GM20000 (cell line): ENCODE measurements at regions not wholly inside any gene's neighbourhood (a gene's known extent, or its start where the extent isn't known, plus 50 kb on each side); places are given as distances from the start of the nearest gene placed in this dataset.

Experiments
- DNase-seq: peaks from one replicate; pipeline ENCODE4 v3.0.0; 2012; ENCODE audit warnings: low spot score
- TF ChIP-seq, protein P1 (sequence below): IDR thresholded peaks from 2 replicates; pipeline ENCODE4 v1.5.1; 2012; ENCODE audit warnings: mild to moderate bottlenecking, control low read depth; ENCODE audit errors: extremely low read depth, missing control alignments

DNA sequence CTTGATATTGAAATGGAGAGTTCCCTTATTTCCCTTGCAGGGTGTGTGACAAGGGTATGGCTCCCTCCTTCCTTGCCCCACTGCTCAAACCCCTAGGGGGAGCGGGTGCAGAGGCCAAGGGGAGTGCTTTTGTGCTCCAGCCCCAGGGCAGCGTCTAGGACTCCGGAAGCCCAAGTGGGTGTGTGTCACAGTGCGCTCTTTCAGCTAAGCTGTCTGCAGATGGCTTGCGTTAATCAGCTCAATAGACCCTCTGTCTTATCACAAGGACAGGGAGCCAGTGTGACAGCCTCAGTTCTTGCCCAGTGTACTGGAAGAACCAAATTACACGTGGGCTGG, 523.6 kb upstream of the LMCD1 start:
- DNase-seq, result no peak
- TF ChIP-seq, protein P1, sequence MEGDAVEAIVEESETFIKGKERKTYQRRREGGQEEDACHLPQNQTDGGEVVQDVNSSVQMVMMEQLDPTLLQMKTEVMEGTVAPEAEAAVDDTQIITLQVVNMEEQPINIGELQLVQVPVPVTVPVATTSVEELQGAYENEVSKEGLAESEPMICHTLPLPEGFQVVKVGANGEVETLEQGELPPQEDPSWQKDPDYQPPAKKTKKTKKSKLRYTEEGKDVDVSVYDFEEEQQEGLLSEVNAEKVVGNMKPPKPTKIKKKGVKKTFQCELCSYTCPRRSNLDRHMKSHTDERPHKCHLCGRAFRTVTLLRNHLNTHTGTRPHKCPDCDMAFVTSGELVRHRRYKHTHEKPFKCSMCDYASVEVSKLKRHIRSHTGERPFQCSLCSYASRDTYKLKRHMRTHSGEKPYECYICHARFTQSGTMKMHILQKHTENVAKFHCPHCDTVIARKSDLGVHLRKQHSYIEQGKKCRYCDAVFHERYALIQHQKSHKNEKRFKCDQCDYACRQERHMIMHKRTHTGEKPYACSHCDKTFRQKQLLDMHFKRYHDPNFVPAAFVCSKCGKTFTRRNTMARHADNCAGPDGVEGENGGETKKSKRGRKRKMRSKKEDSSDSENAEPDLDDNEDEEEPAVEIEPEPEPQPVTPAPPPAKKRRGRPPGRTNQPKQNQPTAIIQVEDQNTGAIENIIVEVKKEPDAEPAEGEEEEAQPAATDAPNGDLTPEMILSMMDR, result no peak

DNA sequence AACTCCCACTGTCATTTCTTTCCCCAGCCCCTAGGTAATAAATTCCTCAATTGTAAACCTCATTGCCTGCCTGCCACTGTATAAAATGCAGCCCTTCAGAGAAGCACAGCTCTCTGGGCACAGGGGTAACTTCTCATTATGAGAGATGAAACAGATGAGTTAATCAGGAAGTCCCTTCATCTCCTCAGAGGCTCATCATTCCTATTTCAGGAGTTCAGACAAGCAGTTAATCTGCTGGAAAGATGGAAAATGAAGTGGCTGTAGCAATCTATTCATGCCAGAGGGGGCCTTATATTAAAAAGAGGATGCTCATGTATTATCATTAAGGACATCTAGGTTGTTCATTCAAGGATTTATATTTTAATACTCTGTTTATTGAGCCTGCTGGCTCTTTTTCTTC, 519.5 kb upstream of the LMCD1 start:
- DNase-seq, result no peak
- TF ChIP-seq, protein P1, result no peak

DNA sequence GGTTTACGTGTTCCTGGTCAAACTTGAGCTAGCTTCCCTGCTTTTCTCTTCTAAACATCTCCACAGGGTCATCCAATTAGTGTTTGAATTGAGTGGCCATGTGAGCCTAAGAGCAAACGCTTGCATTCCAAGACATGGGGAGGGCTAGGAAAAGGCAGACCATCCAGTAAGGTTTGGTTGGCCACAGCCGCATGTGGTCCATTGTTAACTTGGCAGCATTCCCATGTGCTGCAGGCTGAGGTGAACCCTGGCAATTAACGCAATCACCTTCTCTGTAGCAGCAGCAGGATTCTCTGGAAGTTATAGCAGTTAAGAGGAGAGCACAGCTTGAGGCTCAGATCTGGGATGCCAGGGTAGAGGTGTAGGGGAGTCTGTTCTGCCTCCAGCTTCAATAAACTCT, 502.2 kb upstream of the LMCD1 start:
- DNase-seq, result no peak

GRCh38 chr3:8001307-8001706, 500.3 kb upstream of the LMCD1 start:
- TF ChIP-seq, protein P1, result no peak
- no peak for DNase-seq

More for the DNA sequence above, 502.2 kb upstream of the LMCD1 start:
- TF ChIP-seq, protein P1, result no peak

GRCh38 chr3:8001712-8002111, 499.9 kb upstream of the LMCD1 start:
- no peak for DNase-seq
- TF ChIP-seq, protein P1, result no peak

DNA sequence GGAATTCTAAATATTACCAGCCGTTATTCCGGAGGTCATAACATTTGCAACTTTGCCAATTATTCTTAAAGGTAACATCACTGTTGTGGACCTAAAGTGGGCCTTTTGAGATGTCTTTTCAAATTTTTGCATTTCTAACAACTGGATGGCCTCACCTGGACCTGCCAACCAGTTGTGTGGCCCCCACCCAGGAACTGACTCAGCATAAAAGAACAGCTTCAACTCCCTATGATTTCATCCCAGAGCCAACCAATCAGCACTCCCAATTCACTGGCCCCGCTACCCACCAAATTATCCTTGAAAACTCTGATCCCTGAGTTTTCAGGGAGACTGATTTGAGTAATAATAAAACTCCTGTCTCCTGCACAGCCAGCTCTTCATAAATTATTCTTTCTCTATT, 489.7 kb upstream of the LMCD1 start:
- TF ChIP-seq, protein P1, result no peak
- no peak for DNase-seq

GRCh38 chr3:8020047-8020841, 481.4 kb upstream of the LMCD1 start:
- TF ChIP-seq, protein P1, result no peak

More at GRCh38 chr3:8020047-8020841, 481.4 kb upstream of the LMCD1 start:
- DNase-seq, result no peak
